Caco-2 (cell line): ENCODE measurements at regions not wholly inside any gene's neighbourhood (a gene's known extent, or its start where the extent isn't known, plus 50 kb on each side); places are given as distances from the start of the nearest gene placed in this dataset.

ENCODE experiments used
- BruUV-seq: library from RNA; stranded (reverse); fragments of 400-500 nt; replicated peaks from 2 replicates; lab custom pipeline; 2021; lab: Mats Ljungman, UMichigan
- CTCF ChIA-PET: fragments of 300-600 bp; sonication (Branson Sonifier 250); formaldehyde crosslinking; loops from one replicate; lab custom pipeline; 2022; ENCODE audit warnings: antibody characterized with exemption; lab: Charles Lee
- POLR2A ChIA-PET: fragments of 300-600 bp; sonication (Branson Sonifier 250); formaldehyde crosslinking; loops from one replicate; lab custom pipeline; 2022; ENCODE audit warnings: antibody characterized with exemption; lab: Charles Lee
- DNase-seq, 2 experiments: peaks; one replicate each; pipeline versions ENCODE4 v3.0.0 to v3.0.0-alpha.2; 2020 to 2022
- H3K27me3 ChIP-seq: replicated peaks from 2 replicates; pipeline ENCODE4 v1.6.0; 2011; ENCODE audit warnings: low read length; ENCODE audit not compliant: control insufficient read depth, insufficient read depth
- H3K36me3 ChIP-seq: 2 replicates; pipeline ENCODE4 v1.5.1; 2011; ENCODE audit warnings: low read length; ENCODE audit not compliant: control insufficient read depth, insufficient read depth
- H3K4me1 ChIP-seq: fragments of 250-450 bp; sonication (Bioruptor Pico); 2 replicates; pipeline ENCODE4 v1.5.1; 2020; ENCODE audit warnings: mild to moderate bottlenecking
- H3K4me3 ChIP-seq: 2 replicates; pipeline ENCODE4 v1.5.1; 2011; ENCODE audit warnings: low read depth, mild to moderate bottlenecking, control low read depth, low read length
- H3K9me3 ChIP-seq: fragments of 250-450 bp; sonication (Bioruptor Pico); 2 replicates; pipeline ENCODE4 v1.5.1; 2020; ENCODE audit warnings: mild to moderate bottlenecking, moderate library complexity
- H3K27ac Mint-ChIP-seq: one replicate; pipeline ENCODE4 v1.8.0; 2022; ENCODE audit warnings: mixed read lengths; ENCODE audit not compliant: unreplicated experiment
- H3K27me3 Mint-ChIP-seq: one replicate; pipeline ENCODE4 v1.8.0; 2022; ENCODE audit warnings: mixed read lengths; ENCODE audit not compliant: insufficient read depth, unreplicated experiment
- H3K36me3 Mint-ChIP-seq: one replicate; pipeline ENCODE4 v1.8.0; 2022; ENCODE audit warnings: mild to moderate bottlenecking, mixed read lengths; ENCODE audit not compliant: insufficient read depth, unreplicated experiment
- H3K4me1 Mint-ChIP-seq: one replicate; pipeline ENCODE4 v1.8.0; 2022; ENCODE audit warnings: low read depth, mixed read lengths; ENCODE audit not compliant: unreplicated experiment
- H3K4me3 Mint-ChIP-seq: one replicate; pipeline ENCODE4 v1.8.0; 2022; ENCODE audit warnings: mild to moderate bottlenecking, moderate library complexity, mixed read lengths; ENCODE audit not compliant: unreplicated experiment
- H3K9me3 Mint-ChIP-seq: one replicate; pipeline ENCODE4 v1.8.0; 2022; ENCODE audit warnings: mixed read lengths; ENCODE audit not compliant: unreplicated experiment
- intact Hi-C: fragments of 100-400 bp; cut with micrococcal nuclease; formaldehyde crosslinking; loops from one replicate; pipeline ENCODE4 v1.10.0; 2022; ENCODE audit not compliant: unreplicated experiment
- TF ChIP-seq, protein P1 (sequence below), 2 experiments: fragments of 200-600 bp in 1 of 2; IDR thresholded peaks; 1 replicate in 1 of 2; 2 replicates in 1 of 2; pipeline versions ENCODE4 v1.5.1 to v1.8.0; 2011 to 2022; ENCODE audit warnings: antibody characterized with exemption in 1 of 2, control low read depth in 1 of 2, inconsistent platforms in 1 of 2, low read depth in 1 of 2, low read length in 1 of 2, mild to moderate bottlenecking in 1 of 2, moderate library complexity in 1 of 2; ENCODE audit not compliant: insufficient read depth in 1 of 2, severe bottlenecking in 1 of 2, unreplicated experiment in 1 of 2

GRCh38 chr16:51951668-51952298 is 595.2 kb downstream of the TOX3 start:
- Mint-ChIP-seq H3K4me1 (no peaks in the 10 kb centered on the region), H3K9me3 (no peaks in the 10 kb centered on the region), H3K27ac (no peak overlapping the region), H3K36me3 (no peaks in the 10 kb centered on the region), H3K27me3 (peaks cover 3% of the 10 kb centered on the region), H3K4me3 (no peak overlapping the region)
- intact Hi-C loops: no loop called here
- Histone ChIP-seq H3K27me3 (no peaks in the 10 kb centered on the region), H3K9me3 (no peaks in the 10 kb centered on the region), H3K4me1 (no peaks in the 10 kb centered on the region), H3K4me3 (no peak overlapping the region), H3K36me3 (no peaks in the 10 kb centered on the region)
- no TSS peak for BruUV-seq
- TF ChIP-seq, protein P1, sequence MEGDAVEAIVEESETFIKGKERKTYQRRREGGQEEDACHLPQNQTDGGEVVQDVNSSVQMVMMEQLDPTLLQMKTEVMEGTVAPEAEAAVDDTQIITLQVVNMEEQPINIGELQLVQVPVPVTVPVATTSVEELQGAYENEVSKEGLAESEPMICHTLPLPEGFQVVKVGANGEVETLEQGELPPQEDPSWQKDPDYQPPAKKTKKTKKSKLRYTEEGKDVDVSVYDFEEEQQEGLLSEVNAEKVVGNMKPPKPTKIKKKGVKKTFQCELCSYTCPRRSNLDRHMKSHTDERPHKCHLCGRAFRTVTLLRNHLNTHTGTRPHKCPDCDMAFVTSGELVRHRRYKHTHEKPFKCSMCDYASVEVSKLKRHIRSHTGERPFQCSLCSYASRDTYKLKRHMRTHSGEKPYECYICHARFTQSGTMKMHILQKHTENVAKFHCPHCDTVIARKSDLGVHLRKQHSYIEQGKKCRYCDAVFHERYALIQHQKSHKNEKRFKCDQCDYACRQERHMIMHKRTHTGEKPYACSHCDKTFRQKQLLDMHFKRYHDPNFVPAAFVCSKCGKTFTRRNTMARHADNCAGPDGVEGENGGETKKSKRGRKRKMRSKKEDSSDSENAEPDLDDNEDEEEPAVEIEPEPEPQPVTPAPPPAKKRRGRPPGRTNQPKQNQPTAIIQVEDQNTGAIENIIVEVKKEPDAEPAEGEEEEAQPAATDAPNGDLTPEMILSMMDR (IDR thresholded peaks at IDR 0.05; ENCODE audit: insufficient read depth in 1 of 2, low read depth in 1 of 2, low read length in 1 of 2, severe bottlenecking in 1 of 2, unreplicated experiment in 1 of 2): no peak
- CTCF ChIA-PET: no interaction called here
- peak in 1 of 2 experiments; percentile 6 for DNase-seq
- POLR2A ChIA-PET: no interaction called here

GRCh38 chr16:51950118-51950780 is 596.7 kb downstream of the TOX3 start:
- DNase-seq: no peak
- Histone ChIP-seq H3K9me3 (no peaks in the 10 kb centered on the region), H3K36me3 (no peaks in the 10 kb centered on the region), H3K4me1 (no peaks in the 10 kb centered on the region), H3K4me3 (no peak overlapping the region), H3K27me3 (no peaks in the 10 kb centered on the region)
- CTCF ChIA-PET: no interaction called here
- POLR2A ChIA-PET: no interaction called here
- TF ChIP-seq, protein P1 (IDR thresholded peaks at IDR 0.05; ENCODE audit: insufficient read depth in 1 of 2, low read depth in 1 of 2, low read length in 1 of 2, severe bottlenecking in 1 of 2, unreplicated experiment in 1 of 2): no peak
- no peak overlapping the region for H3K27ac Mint-ChIP-seq
- H3K4me1 Mint-ChIP-seq: no peaks in the 10 kb centered on the region
- no TSS peak for BruUV-seq
- intact Hi-C loops: no loop called here
- no peak overlapping the region for H3K4me3 Mint-ChIP-seq
- no peaks in the 10 kb centered on the region for H3K9me3 Mint-ChIP-seq
- peaks cover 3% of the 10 kb centered on the region for H3K27me3 Mint-ChIP-seq
- no peaks in the 10 kb centered on the region for H3K36me3 Mint-ChIP-seq

DNA sequence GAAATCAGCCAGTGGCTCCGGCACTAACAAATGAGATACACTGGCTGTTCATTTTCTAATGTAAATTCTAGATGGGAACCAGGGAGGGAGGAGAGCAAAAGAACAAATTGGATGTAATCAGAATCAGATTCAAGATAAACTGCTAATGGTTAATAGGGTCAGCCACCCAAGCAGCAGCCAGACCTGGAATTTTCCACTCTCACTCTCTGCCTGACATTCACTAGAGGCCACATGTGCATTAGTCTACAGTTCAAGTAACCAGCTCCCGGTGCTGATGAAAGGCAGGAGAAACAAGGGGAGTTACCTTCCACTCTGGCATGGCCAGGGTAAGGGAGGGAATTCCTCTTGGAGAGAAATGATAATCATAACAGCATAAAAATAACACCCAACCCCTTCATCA is 597.7 kb downstream of the TOX3 start:
- POLR2A ChIA-PET: no interaction called here
- DNase-seq: no peak
- Histone ChIP-seq H3K27me3 (no peaks in the 10 kb centered on the region), H3K36me3 (no peaks in the 10 kb centered on the region), H3K4me3 (no peak overlapping the region), H3K9me3 (no peaks in the 10 kb centered on the region), H3K4me1 (no peaks in the 10 kb centered on the region)
- no TSS peak for BruUV-seq
- CTCF ChIA-PET: no interaction called here
- H3K27me3 Mint-ChIP-seq: peaks cover 3% of the 10 kb centered on the region
- no peaks in the 10 kb centered on the region for H3K36me3 Mint-ChIP-seq
- no peaks in the 10 kb centered on the region for H3K9me3 Mint-ChIP-seq
- intact Hi-C loops: no loop called here
- no peaks in the 10 kb centered on the region for H3K4me1 Mint-ChIP-seq
- H3K4me3 Mint-ChIP-seq: no peak overlapping the region
- TF ChIP-seq, protein P1 (IDR thresholded peaks at IDR 0.05; ENCODE audit: insufficient read depth in 1 of 2, low read depth in 1 of 2, low read length in 1 of 2, severe bottlenecking in 1 of 2, unreplicated experiment in 1 of 2): no peak
- no peak overlapping the region for H3K27ac Mint-ChIP-seq
